ENCODE measurements at regions not wholly inside any gene's neighbourhood (a gene's known extent, or its start where the extent isn't known, plus 50 kb on each side); places are given as distances from the start of the nearest gene placed in this dataset.

DNA sequence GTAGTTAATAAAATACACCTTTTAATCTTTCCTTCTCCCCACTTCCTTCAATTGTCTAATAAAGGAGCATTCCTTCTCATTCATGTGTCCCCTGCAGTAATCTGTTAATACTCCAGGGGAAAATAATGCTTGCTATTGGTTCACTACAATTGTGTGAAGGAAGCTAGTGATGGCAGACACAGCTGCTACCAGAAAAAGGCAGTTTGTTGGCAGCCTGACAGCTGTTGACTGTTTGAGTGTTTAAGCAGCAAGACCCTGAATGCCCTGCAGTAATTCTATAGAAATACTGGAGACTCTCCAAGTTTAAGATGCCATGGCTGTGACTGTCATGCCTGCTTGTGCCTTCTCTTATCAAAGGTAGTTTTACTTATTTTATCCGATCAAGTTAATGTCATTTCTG is 359.5 kb downstream of the C4orf33 start:
- CTCF ChIA-PET = no interaction called here
- DNase-seq (ENCODE audit: extremely low spot score) = no peak
- TF ChIP-seq, protein P1, sequence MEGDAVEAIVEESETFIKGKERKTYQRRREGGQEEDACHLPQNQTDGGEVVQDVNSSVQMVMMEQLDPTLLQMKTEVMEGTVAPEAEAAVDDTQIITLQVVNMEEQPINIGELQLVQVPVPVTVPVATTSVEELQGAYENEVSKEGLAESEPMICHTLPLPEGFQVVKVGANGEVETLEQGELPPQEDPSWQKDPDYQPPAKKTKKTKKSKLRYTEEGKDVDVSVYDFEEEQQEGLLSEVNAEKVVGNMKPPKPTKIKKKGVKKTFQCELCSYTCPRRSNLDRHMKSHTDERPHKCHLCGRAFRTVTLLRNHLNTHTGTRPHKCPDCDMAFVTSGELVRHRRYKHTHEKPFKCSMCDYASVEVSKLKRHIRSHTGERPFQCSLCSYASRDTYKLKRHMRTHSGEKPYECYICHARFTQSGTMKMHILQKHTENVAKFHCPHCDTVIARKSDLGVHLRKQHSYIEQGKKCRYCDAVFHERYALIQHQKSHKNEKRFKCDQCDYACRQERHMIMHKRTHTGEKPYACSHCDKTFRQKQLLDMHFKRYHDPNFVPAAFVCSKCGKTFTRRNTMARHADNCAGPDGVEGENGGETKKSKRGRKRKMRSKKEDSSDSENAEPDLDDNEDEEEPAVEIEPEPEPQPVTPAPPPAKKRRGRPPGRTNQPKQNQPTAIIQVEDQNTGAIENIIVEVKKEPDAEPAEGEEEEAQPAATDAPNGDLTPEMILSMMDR (IDR thresholded peaks at IDR 0.05; ENCODE audit: control extremely low read depth, extremely low read depth, low read depth, missing control alignments) = no peak

DNA sequence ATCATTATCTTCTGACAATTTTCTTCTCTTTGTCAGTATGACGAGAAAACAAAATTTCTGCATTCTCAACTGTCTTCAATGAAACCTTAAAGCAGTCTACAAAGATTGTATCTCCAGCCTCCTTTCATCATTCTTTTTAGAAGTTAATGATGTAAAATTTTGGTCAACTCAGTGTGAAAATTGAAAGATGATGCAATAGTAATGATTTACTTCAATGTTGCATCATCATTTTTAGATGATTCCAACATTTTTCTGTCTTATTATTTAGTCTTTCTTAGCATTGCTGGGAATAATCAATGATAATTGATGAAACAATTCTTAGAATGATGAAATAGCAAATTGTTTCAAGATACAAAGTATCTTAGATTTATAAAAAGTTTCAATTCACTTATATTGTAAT is 372.7 kb downstream of the C4orf33 start:
- ChIA-PET POLR2A (no interaction called here), CTCF (no interaction called here)
- TF ChIP-seq, protein P1 (IDR thresholded peaks at IDR 0.05; ENCODE audit: control extremely low read depth, extremely low read depth, low read depth, missing control alignments) = no peak

More for the DNA sequence above, 359.5 kb downstream of the C4orf33 start:
- POLR2A ChIA-PET = no interaction called here

GRCh38 chr4:129474698-129475097 is 378.7 kb downstream of the C4orf33 start:
- TF ChIP-seq, protein P1 (IDR thresholded peaks at IDR 0.05; ENCODE audit: control extremely low read depth, extremely low read depth, low read depth, missing control alignments) = no peak
- ChIA-PET POLR2A (no interaction called here), CTCF (interaction anchor here (1.3 to 1.7 kb wide), 2 partner anchors 11 to 15 kb away, joined by 3 to 5 read pairs; no protein-coding TSS in a partner anchor)
- no peak for DNase-seq (ENCODE audit: extremely low spot score)

More for the DNA sequence above, 372.7 kb downstream of the C4orf33 start:
- no peak for DNase-seq (ENCODE audit: extremely low spot score)

DNA sequence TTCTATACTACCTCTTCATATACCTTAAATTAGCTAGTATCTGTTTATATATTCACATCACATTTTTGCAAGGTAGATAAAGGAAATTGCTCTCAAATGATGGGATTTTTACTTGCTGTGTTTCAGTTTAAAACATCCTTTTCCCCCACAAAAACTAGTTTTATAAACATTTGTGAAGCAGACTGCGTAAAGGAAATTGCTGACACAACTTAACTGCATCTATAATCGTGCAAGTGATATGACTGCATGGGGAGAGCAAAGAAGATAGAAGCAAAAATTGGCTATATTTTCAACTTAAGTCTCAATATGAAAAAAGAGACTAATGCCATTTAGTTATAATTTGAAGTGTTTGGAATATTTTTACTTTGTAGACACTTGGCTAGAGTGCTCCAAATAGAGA is 385.2 kb downstream of the C4orf33 start:
- TF ChIP-seq, protein P1 (IDR thresholded peaks at IDR 0.05; ENCODE audit: control extremely low read depth, extremely low read depth, low read depth, missing control alignments) = no peak
- CTCF ChIA-PET = no interaction called here
- POLR2A ChIA-PET = no interaction called here
- no peak for DNase-seq (ENCODE audit: extremely low spot score)

GRCh38 chr4:129488427-129488826 is 392.5 kb downstream of the C4orf33 start:
- CTCF ChIA-PET = interaction anchor here (2.0 kb wide), 1 partner anchor 11 kb away, joined by 4 read pairs; no protein-coding TSS in a partner anchor
- DNase-seq (ENCODE audit: extremely low spot score) = no peak
- TF ChIP-seq, protein P1 (IDR thresholded peaks at IDR 0.05; ENCODE audit: control extremely low read depth, extremely low read depth, low read depth, missing control alignments) = no peak
- POLR2A ChIA-PET = no interaction called here

DNA sequence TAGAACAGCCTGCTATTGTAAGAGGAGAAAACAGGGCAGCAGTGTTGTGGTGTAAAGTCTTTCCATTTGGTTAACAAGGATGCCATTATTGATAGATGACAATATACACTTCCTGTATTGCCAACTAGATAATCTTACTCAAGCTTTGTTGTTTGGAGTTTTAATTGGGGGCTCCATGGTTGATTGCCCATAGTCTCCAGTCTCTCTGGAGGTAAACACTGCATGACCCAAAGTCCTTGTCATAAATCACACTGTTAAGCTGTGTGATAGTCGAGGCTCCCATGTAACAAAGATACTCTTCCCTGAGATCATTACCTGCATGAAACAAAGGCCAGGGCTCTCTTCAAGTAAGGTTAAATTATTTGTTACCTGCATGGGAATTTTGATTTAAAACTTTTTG is 394.6 kb downstream of the C4orf33 start:
- ChIA-PET POLR2A (no interaction called here), CTCF (interaction anchor here (1.3 kb wide), 1 partner anchor 10 kb away, joined by 3 read pairs; no protein-coding TSS in a partner anchor)
- DNase-seq (ENCODE audit: extremely low spot score) = no peak
- TF ChIP-seq, protein P1 (IDR thresholded peaks at IDR 0.05; ENCODE audit: control extremely low read depth, extremely low read depth, low read depth, missing control alignments) = no peak

GRCh38 chr4:129498626-129499025 is 402.7 kb downstream of the C4orf33 start:
- DNase-seq (ENCODE audit: extremely low spot score) = no peak
- TF ChIP-seq, protein P1 (IDR thresholded peaks at IDR 0.05; ENCODE audit: control extremely low read depth, extremely low read depth, low read depth, missing control alignments) = no peak
- ChIA-PET CTCF (no interaction called here), POLR2A (no interaction called here)

Data from GM10248 (cell line).